ENCODE measurements at regions not wholly inside any gene's neighbourhood (a gene's known extent, or its start where the extent isn't known, plus 50 kb on each side); places are given as distances from the start of the nearest gene placed in this dataset.

GRCh38 chr5:165775111-165775510 is 2269.7 kb downstream of the MAT2B start:
- no peak overlapping the region for H3K4me3 ChIP-seq (ENCODE audit: low read length)
- no peak for TF ChIP-seq CTCF (IDR thresholded peaks at IDR 0.05; ENCODE audit: insufficient read depth, low read depth, low read length, missing control alignments)
- no peak for DNase-seq (ENCODE audit: low read depth)

GRCh38 chr5:165779505-165779904 is 2274.1 kb downstream of the MAT2B start:
- DNase-seq (ENCODE audit: low read depth) = no peak

GRCh38 chr5:165780901-165781300 is 2275.5 kb downstream of the MAT2B start:
- no peak for TF ChIP-seq CTCF (IDR thresholded peaks at IDR 0.05; ENCODE audit: insufficient read depth, low read depth, low read length, missing control alignments)
- H3K4me3 ChIP-seq (ENCODE audit: low read length) = no peak overlapping the region
- DNase-seq (ENCODE audit: low read depth) = no peak

More at GRCh38 chr5:165779505-165779904, 2274.1 kb downstream of the MAT2B start:
- no peak overlapping the region for H3K4me3 ChIP-seq (ENCODE audit: low read length)
- TF ChIP-seq CTCF (IDR thresholded peaks at IDR 0.05; ENCODE audit: insufficient read depth, low read depth, low read length, missing control alignments) = no peak

GRCh38 chr5:165781738-165782137 is 2276.3 kb downstream of the MAT2B start:
- H3K4me3 ChIP-seq (ENCODE audit: low read length) = no peak overlapping the region
- DNase-seq (ENCODE audit: low read depth) = no peak
- TF ChIP-seq CTCF (IDR thresholded peaks at IDR 0.05; ENCODE audit: insufficient read depth, low read depth, low read length, missing control alignments) = no peak

GRCh38 chr5:165783024-165783423 is 2277.6 kb downstream of the MAT2B start:
- no peak for DNase-seq (ENCODE audit: low read depth)
- no peak for TF ChIP-seq CTCF (IDR thresholded peaks at IDR 0.05; ENCODE audit: insufficient read depth, low read depth, low read length, missing control alignments)
- H3K4me3 ChIP-seq (ENCODE audit: low read length) = no peak overlapping the region

- H3K4me3 ChIP-seq (ENCODE audit: low read length) = no peak overlapping the region
- no peak for TF ChIP-seq CTCF (IDR thresholded peaks at IDR 0.05; ENCODE audit: insufficient read depth, low read depth, low read length, missing control alignments)
- DNase-seq (ENCODE audit: low read depth) = no peak
Observed at GRCh38 chr5:165786073-165786472, 2280.7 kb downstream of the MAT2B start.

- DNase-seq (ENCODE audit: low read depth) = no peak
- H3K4me3 ChIP-seq (ENCODE audit: low read length) = no peak overlapping the region
- TF ChIP-seq CTCF (IDR thresholded peaks at IDR 0.05; ENCODE audit: insufficient read depth, low read depth, low read length, missing control alignments) = no peak
Observed at GRCh38 chr5:165795073-165795472, 2289.7 kb downstream of the MAT2B start.
